Neural progenitor cell (in vitro differentiated cells): ENCODE measurements at regions not wholly inside any gene's neighbourhood (a gene's known extent, or its start where the extent isn't known, plus 50 kb on each side); places are given as distances from the start of the nearest gene placed in this dataset.

Experiments used
- DNase-seq: peaks from one replicate; pipeline ENCODE4 v3.0.0-alpha.2; 2016; ENCODE audit warnings: low spot score
- H2AFZ ChIP-seq: fragments of 200-600 bp; sonication (generic); replicated peaks from 2 replicates; pipeline ENCODE4 v1.6.1; 2016; ENCODE audit warnings: antibody characterized with exemption
- H3F3A ChIP-seq: fragments of 200-600 bp; sonication (generic); 2 replicates; pipeline ENCODE4 v1.6.1; 2016; ENCODE audit warnings: antibody characterized with exemption, low read depth
- H3K27ac ChIP-seq: fragments of 200-600 bp; sonication (generic); 2 replicates; pipeline ENCODE4 v1.5.1; 2016; ENCODE audit warnings: mild to moderate bottlenecking
- H3K27me3 ChIP-seq: fragments of 200-600 bp; sonication (generic); 2 replicates; pipeline ENCODE4 v1.6.1; 2016; ENCODE audit warnings: mild to moderate bottlenecking, moderate library complexity
- H3K36me3 ChIP-seq: fragments of 200-600 bp; sonication (generic); 2 replicates; pipeline ENCODE4 v1.5.1; 2016
- H3K4me1 ChIP-seq: fragments of 200-600 bp; sonication (generic); 2 replicates; pipeline ENCODE4 v1.6.1; 2016; ENCODE audit warnings: mixed run types
- H3K4me2 ChIP-seq: fragments of 200-600 bp; sonication (generic); 2 replicates; pipeline ENCODE4 v1.6.1; 2016
- H3K4me3 ChIP-seq: fragments of 200-600 bp; sonication (generic); 2 replicates; pipeline ENCODE4 v1.5.1; 2016
- H3K79me2 ChIP-seq: fragments of 200-600 bp; sonication (generic); 2 replicates; pipeline ENCODE4 v1.6.1; 2016; ENCODE audit warnings: low read depth
- H3K9ac ChIP-seq: fragments of 200-600 bp; sonication (generic); 2 replicates; pipeline ENCODE4 v1.6.1; 2016
- H3K9me3 ChIP-seq: fragments of 200-600 bp; sonication (generic); 2 replicates; pipeline ENCODE4 v1.5.1; 2016; ENCODE audit warnings: low read depth
- H4K20me1 ChIP-seq: fragments of 200-600 bp; sonication (generic); 2 replicates; pipeline ENCODE4 v1.6.1; 2016; ENCODE audit warnings: low read depth
- H3K27ac Mint-ChIP-seq: 3 replicates; pipeline ENCODE4 v1.8.0; 2021; ENCODE audit warnings: mixed read lengths
- H3K27me3 Mint-ChIP-seq: 2 replicates; pipeline ENCODE4 v1.8.0; 2022; ENCODE audit warnings: low read depth, mild to moderate bottlenecking, inconsistent platforms, moderate library complexity, mixed read lengths; ENCODE audit not compliant: insufficient read depth
- H3K36me3 Mint-ChIP-seq: 3 replicates; pipeline ENCODE4 v1.8.0; 2021; ENCODE audit warnings: mixed read lengths
- H3K4me1 Mint-ChIP-seq: 3 replicates; pipeline ENCODE4 v1.8.0; 2021; ENCODE audit warnings: mixed read lengths
- H3K4me3 Mint-ChIP-seq: 3 replicates; pipeline ENCODE4 v1.8.0; 2021; ENCODE audit warnings: mild to moderate bottlenecking, moderate library complexity, mixed read lengths
- H3K9me3 Mint-ChIP-seq: 3 replicates; pipeline ENCODE4 v1.8.0; 2020; ENCODE audit warnings: mixed read lengths
- CTCF ChIP-seq: fragments of 200-600 bp; sonication (generic); IDR thresholded peaks from 2 replicates; pipeline ENCODE4 v1.5.1; 2017; ENCODE audit warnings: antibody characterized with exemption, mild to moderate bottlenecking
- EZH2 ChIP-seq: fragments of 200-600 bp; sonication (generic); IDR thresholded peaks from 2 replicates; pipeline ENCODE4 v1.6.1; 2017; ENCODE audit warnings: antibody characterized with exemption, mild to moderate bottlenecking, moderate library complexity
- EZH2phosphoT487 ChIP-seq: fragments of 200-600 bp; sonication (generic); IDR thresholded peaks from 2 replicates; pipeline ENCODE4 v1.6.1; 2017; ENCODE audit warnings: antibody characterized with exemption

- H3K9me3 ChIP-seq, result no peaks in the 10 kb centered on the region
- Mint-ChIP-seq H3K27ac (no peak overlapping the region), H3K36me3 (no peaks in the 10 kb centered on the region), H3K27me3 (no peaks in the 10 kb centered on the region), H3K9me3 (no peaks in the 10 kb centered on the region), H3K4me1 (peaks cover 3% of the 10 kb centered on the region), H3K4me3 (no peak overlapping the region)
- no peak overlapping the region for H3K27ac ChIP-seq
- no peaks in the 10 kb centered on the region for H3K27me3 ChIP-seq
- no peak overlapping the region for H3K4me2 ChIP-seq
- H3F3A ChIP-seq, result no peaks in the 10 kb centered on the region
- H3K4me3 ChIP-seq, result no peak overlapping the region
- H4K20me1 ChIP-seq, result no peaks in the 10 kb centered on the region
- no peaks in the 10 kb centered on the region for H3K79me2 ChIP-seq
- H2AFZ ChIP-seq, result no peak overlapping the region
- H3K9ac ChIP-seq, result no peak overlapping the region
- no peak for DNase-seq
- TF ChIP-seq EZH2phosphoT487, result no peak
- no peak for TF ChIP-seq CTCF
- TF ChIP-seq EZH2, result no peak
- no peaks in the 10 kb centered on the region for H3K36me3 ChIP-seq
- peaks cover 10% of the 10 kb centered on the region for H3K4me1 ChIP-seq
Observed at GRCh38 chr7:24054236-24054635, 229.8 kb upstream of the NPY start.

GRCh38 chr7:24057243-24057642 is 226.7 kb upstream of the NPY start:
- no peaks in the 10 kb centered on the region for H3K79me2 ChIP-seq
- no peak for DNase-seq
- no peak overlapping the region for H3K27ac ChIP-seq
- no peak overlapping the region for H3K27ac Mint-ChIP-seq
- peaks cover 2% of the 10 kb centered on the region for H3K9me3 Mint-ChIP-seq
- H3K4me1 ChIP-seq, result peaks cover 10% of the 10 kb centered on the region
- H2AFZ ChIP-seq, result no peak overlapping the region
- H3F3A ChIP-seq, result no peaks in the 10 kb centered on the region
- H3K4me2 ChIP-seq, result no peak overlapping the region
- no peaks in the 10 kb centered on the region for H3K27me3 ChIP-seq
- H3K9ac ChIP-seq, result no peak overlapping the region
- no peaks in the 10 kb centered on the region for H4K20me1 ChIP-seq
- H3K4me3 ChIP-seq, result no peak overlapping the region
- H3K9me3 ChIP-seq, result no peaks in the 10 kb centered on the region
- no peak overlapping the region for H3K4me3 Mint-ChIP-seq
- H3K27me3 Mint-ChIP-seq, result no peaks in the 10 kb centered on the region
- TF ChIP-seq CTCF, result no peak
- TF ChIP-seq EZH2, result no peak
- TF ChIP-seq EZH2phosphoT487, result no peak
- H3K36me3 ChIP-seq, result no peaks in the 10 kb centered on the region
- H3K4me1 Mint-ChIP-seq, result peaks cover 3% of the 10 kb centered on the region
- no peaks in the 10 kb centered on the region for H3K36me3 Mint-ChIP-seq

- Histone ChIP-seq H3K4me1 (peaks cover 9% of the 10 kb centered on the region), H3K9me3 (no peaks in the 10 kb centered on the region), H2AFZ (no peak overlapping the region), H3K27ac (no peak overlapping the region), H3K4me3 (no peak overlapping the region), H3F3A (no peaks in the 10 kb centered on the region), H4K20me1 (no peaks in the 10 kb centered on the region), H3K79me2 (no peaks in the 10 kb centered on the region), H3K27me3 (no peaks in the 10 kb centered on the region), H3K36me3 (no peaks in the 10 kb centered on the region), H3K9ac (no peak overlapping the region), H3K4me2 (no peak overlapping the region)
- TF ChIP-seq EZH2, result no peak
- no peak for TF ChIP-seq CTCF
- TF ChIP-seq EZH2phosphoT487, result no peak
- no peak overlapping the region for H3K27ac Mint-ChIP-seq
- H3K4me3 Mint-ChIP-seq, result no peak overlapping the region
- peaks cover 2% of the 10 kb centered on the region for H3K9me3 Mint-ChIP-seq
- H3K27me3 Mint-ChIP-seq, result no peaks in the 10 kb centered on the region
- no peaks in the 10 kb centered on the region for H3K36me3 Mint-ChIP-seq
- DNase-seq, result no peak
- peaks cover 3% of the 10 kb centered on the region for H3K4me1 Mint-ChIP-seq
Observed at GRCh38 chr7:24058953-24059352, 225.0 kb upstream of the NPY start.

GRCh38 chr7:24059775-24060174 is 224.2 kb upstream of the NPY start:
- Histone ChIP-seq H3F3A (no peaks in the 10 kb centered on the region), H3K79me2 (no peaks in the 10 kb centered on the region), H3K4me2 (no peak overlapping the region), H2AFZ (no peak overlapping the region), H3K9ac (no peak overlapping the region), H3K27me3 (no peaks in the 10 kb centered on the region), H3K27ac (no peak overlapping the region), H3K4me1 (peaks cover under 1% of the 10 kb centered on the region), H3K9me3 (no peaks in the 10 kb centered on the region), H3K4me3 (no peak overlapping the region), H3K36me3 (no peaks in the 10 kb centered on the region), H4K20me1 (no peaks in the 10 kb centered on the region)
- no peaks in the 10 kb centered on the region for H3K36me3 Mint-ChIP-seq
- peak; percentile 6 for DNase-seq
- H3K9me3 Mint-ChIP-seq, result peaks cover 2% of the 10 kb centered on the region
- no peak overlapping the region for H3K27ac Mint-ChIP-seq
- no peak for TF ChIP-seq EZH2
- no peak for TF ChIP-seq EZH2phosphoT487
- no peak for TF ChIP-seq CTCF
- H3K4me3 Mint-ChIP-seq, result no peak overlapping the region
- H3K4me1 Mint-ChIP-seq, result no peaks in the 10 kb centered on the region
- H3K27me3 Mint-ChIP-seq, result peaks cover 2% of the 10 kb centered on the region
